ENCODE measurements at regions not wholly inside any gene's neighbourhood (a gene's known extent, or its start where the extent isn't known, plus 50 kb on each side); places are given as distances from the start of the nearest gene placed in this dataset.
"Not testable (repeated sequence)": the region's sequence is repeated elsewhere in the genome, so short reads cannot be mapped to it uniquely, and the experiment has no call there.

DNA sequence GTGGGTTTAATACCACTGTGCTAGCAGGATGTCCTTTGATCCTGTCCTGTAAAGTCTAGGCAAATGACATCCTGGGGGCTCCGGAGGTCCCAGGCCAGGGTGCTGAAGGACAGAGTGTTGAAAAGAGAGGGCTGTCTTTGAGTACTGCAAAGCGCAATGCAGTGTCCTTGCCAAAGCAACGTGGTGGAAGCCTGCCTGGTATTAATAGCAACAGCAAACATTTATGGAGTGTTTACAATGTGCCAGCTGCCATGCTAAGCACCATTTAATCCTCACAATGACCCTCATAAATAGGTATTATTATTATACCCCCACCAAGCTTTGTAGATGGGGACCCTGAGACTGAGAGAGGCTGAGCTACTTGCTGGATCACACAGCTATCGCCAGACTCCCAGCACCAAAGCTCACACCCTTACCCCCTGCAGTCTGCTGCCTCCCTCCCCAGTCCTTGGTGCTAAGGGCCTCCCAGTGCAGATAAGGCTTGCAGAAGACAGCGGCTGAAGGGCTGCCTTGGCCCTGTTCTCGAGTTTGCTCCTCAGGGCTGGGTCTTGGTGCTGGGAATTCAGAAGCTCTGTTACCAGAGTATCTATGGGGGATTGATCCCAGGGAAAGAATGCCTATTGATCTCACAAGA is 427.7 kb downstream of the FUT8 start:
- Histone ChIP-seq H3K4me3 (no peak overlapping the region), H3K27me3 (no peaks in the 10 kb centered on the region), H3K9me3 (no peaks in the 10 kb centered on the region), H3K27ac (no peak overlapping the region), H3K36me3 (no peaks in the 10 kb centered on the region), H3K4me1 (peaks cover 0 to 16% (median 7%) of the 10 kb centered on the region in 4 donors)
- peak in 1 of 2 donors; percentile 45 for DNase-seq
- TF ChIP-seq POLR2AphosphoS5 (IDR thresholded peaks at IDR 0.05) = no peak
- TF ChIP-seq EP300 (IDR thresholded peaks at IDR 0.05) = no peak
- TF ChIP-seq, protein P1, sequence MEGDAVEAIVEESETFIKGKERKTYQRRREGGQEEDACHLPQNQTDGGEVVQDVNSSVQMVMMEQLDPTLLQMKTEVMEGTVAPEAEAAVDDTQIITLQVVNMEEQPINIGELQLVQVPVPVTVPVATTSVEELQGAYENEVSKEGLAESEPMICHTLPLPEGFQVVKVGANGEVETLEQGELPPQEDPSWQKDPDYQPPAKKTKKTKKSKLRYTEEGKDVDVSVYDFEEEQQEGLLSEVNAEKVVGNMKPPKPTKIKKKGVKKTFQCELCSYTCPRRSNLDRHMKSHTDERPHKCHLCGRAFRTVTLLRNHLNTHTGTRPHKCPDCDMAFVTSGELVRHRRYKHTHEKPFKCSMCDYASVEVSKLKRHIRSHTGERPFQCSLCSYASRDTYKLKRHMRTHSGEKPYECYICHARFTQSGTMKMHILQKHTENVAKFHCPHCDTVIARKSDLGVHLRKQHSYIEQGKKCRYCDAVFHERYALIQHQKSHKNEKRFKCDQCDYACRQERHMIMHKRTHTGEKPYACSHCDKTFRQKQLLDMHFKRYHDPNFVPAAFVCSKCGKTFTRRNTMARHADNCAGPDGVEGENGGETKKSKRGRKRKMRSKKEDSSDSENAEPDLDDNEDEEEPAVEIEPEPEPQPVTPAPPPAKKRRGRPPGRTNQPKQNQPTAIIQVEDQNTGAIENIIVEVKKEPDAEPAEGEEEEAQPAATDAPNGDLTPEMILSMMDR (IDR thresholded peaks at IDR 0.05) = no peak
- TF ChIP-seq POLR2A (IDR thresholded peaks at IDR 0.05) = no peak
- peak in 1 of 2 donors; percentile 56 for ATAC-seq (ENCODE audit: low FRiP score in 2 of 2)
- 49 to 65% methylated on average over 6 of the region's 6 CpGs for WGBS, 2 donors

DNA sequence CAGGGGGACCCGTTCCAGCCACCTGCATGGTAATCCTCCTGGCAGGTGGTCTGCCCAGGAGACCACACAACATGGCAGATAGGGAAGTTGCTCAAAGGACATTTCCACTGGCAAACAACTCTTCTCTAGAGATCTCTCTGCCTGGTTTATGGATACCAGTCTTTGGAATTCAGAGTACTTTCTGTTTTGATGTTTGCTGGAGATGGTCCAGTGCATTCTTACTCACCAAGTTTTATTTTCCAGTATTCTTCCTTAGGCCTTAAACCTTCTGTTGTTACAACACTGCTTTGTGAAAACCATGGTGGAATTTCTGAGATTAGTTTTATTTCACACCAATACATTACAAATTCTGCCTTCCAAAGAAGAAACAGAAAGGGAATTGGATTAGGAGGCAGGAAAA is 428.3 kb downstream of the FUT8 start:
- WGBS, 2 donors = 74 to 100% methylated on average over 1 of the region's 1 CpG
- no peaks in the 10 kb centered on the region for H3K27me3 ChIP-seq
- no peaks in the 10 kb centered on the region for H3K9me3 ChIP-seq
- peaks cover 0 to 16% (median 7%) of the 10 kb centered on the region in 4 donors for H3K4me1 ChIP-seq
- ATAC-seq (ENCODE audit: low FRiP score in 2 of 2) = no peak
- DNase-seq = no peak
- H3K36me3 ChIP-seq = no peaks in the 10 kb centered on the region
- TF ChIP-seq, protein P1 (IDR thresholded peaks at IDR 0.05) = no peak
- no peak for TF ChIP-seq EP300 (IDR thresholded peaks at IDR 0.05)
- TF ChIP-seq POLR2AphosphoS5 (IDR thresholded peaks at IDR 0.05) = no peak
- TF ChIP-seq POLR2A (IDR thresholded peaks at IDR 0.05) = no peak
- no peak overlapping the region for H3K27ac ChIP-seq
- no peak overlapping the region for H3K4me3 ChIP-seq

DNA sequence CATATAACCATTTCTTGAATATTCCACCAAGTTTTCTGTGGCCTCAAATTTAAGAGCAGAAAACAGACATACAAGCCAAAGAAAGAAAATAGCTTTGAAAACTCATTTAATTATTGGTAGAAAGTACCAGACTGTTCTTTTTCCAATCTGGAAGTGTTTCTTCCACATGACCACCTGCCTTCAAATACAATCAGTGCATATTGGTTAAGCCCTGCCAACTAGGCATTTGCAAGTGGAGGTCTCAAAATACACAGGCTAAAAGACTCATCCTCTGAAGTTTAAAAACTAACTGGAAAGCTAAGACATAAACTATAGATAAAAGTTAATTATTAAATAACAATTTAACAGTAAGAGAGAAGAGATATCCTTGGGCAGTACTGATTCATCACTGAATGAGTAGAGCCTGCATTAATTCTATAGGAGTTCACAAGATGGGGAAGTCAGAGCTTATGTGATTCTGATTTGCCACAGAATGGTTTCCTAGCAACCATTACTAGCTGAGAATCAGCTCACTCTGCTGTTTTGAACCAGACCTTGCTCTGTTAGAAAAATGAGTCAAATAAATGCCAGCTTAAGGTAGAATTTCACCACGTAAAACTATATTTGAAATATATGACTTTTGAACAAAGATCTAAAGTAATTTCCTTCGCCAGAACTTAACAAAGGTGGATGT is 433.8 kb downstream of the FUT8 start:
- 74 to 84% methylated on average over 2 of the region's 2 CpGs for WGBS, 2 donors
- H3K4me1 ChIP-seq = no peaks in the 10 kb centered on the region
- H3K9me3 ChIP-seq = no peaks in the 10 kb centered on the region
- H3K27me3 ChIP-seq = no peaks in the 10 kb centered on the region
- DNase-seq = no peak
- TF ChIP-seq POLR2AphosphoS5 (IDR thresholded peaks at IDR 0.05) (no peak), EP300 (IDR thresholded peaks at IDR 0.05) (no peak), POLR2A (IDR thresholded peaks at IDR 0.05) (no peak)
- TF ChIP-seq, protein P1 (IDR thresholded peaks at IDR 0.05) = no peak
- no peaks in the 10 kb centered on the region for H3K36me3 ChIP-seq
- H3K4me3 ChIP-seq = no peak overlapping the region
- no peak for ATAC-seq (ENCODE audit: low FRiP score in 2 of 2)
- no peak overlapping the region for H3K27ac ChIP-seq

DNA sequence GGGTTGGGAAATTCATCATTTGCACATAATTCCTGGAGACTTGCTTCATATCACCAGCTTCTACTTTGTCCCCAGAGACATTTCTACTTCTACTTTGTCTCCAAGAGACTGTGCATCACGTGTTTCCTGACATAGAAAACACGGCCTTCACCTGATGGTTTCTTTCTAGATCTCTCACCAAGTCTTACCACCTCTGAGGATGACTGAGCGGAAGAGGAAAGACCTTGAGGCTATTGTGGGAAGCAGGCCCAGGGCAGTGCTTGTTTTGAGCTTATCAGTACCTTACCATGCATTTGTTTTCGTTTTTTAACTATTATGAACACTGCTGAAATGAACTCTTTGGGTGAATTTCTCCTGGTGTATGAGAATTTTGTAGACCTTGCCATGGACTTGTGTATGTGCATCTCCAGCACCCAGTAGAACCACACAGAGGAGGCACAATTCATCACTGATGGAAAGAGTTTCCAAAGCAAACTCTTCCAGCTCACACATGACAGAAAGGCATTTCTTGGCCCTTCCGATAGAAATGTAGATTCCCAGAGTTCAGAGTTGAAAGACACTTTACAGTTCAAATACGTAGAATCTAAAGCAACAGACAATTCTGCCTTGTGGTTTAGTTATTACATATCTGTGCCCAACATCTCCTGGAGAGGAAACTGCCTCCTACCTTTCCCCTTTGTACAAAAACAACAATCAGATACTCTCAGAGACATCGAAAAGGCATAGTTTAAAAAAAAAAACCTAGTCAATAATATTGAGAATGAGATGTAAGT is 434.7 kb downstream of the FUT8 start:
- Histone ChIP-seq H3K9me3 (no peaks in the 10 kb centered on the region), H3K27me3 (no peaks in the 10 kb centered on the region), H3K36me3 (no peaks in the 10 kb centered on the region), H3K27ac (no peak overlapping the region), H3K4me1 (no peaks in the 10 kb centered on the region), H3K4me3 (no peak overlapping the region)
- 61 to 68% methylated on average over 7 of the region's 7 CpGs for WGBS, 2 donors
- no peak for DNase-seq
- ATAC-seq (ENCODE audit: low FRiP score in 2 of 2) = no peak
- no peak for TF ChIP-seq EP300 (IDR thresholded peaks at IDR 0.05)
- TF ChIP-seq POLR2A (IDR thresholded peaks at IDR 0.05) = no peak
- no peak for TF ChIP-seq POLR2AphosphoS5 (IDR thresholded peaks at IDR 0.05)
- TF ChIP-seq, protein P1 (IDR thresholded peaks at IDR 0.05) = no peak

DNA sequence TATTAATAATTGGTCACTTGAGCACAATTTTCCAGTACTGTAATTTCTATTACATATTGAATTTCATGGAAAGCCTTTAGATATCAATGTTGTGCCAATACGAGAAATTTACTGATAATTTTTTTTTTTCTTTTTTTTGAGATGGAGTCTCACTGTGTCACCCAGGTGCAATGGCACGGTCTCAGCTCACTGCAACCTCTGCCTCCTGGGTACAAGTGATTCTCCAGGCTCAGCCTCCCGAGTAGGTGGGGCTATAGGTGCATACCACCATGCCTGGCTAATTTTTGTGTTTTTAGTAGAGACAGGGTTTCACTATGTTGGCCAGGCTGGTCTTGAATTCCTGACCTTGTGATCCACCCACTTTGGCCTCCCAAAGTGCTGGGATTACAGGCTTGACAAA is 435.4 kb downstream of the FUT8 start:
- H3K9me3 ChIP-seq; ATAC-seq (ENCODE audit: low FRiP score in 2 of 2); H3K4me1 ChIP-seq; H3K36me3 ChIP-seq; H3K27me3 ChIP-seq; H3K27ac ChIP-seq; H3K4me3 ChIP-seq; DNase-seq: not testable (repeated sequence)
- 89 to 90% methylated on average over 3 of the region's 3 CpGs for WGBS, 2 donors
